Type B pancreatic cell (in vitro differentiated cells): ENCODE measurements at regions not wholly inside any gene's neighbourhood (a gene's known extent, or its start where the extent isn't known, plus 50 kb on each side); places are given as distances from the start of the nearest gene placed in this dataset.

Experiments
- DNase-seq: peaks from one replicate; pipeline ENCODE4 v3.0.0; 2021; ENCODE audit warnings: mixed read lengths; ENCODE audit not compliant: unreplicated experiment; ENCODE audit errors: extremely low spot score
- H3K27ac Mint-ChIP-seq: 2 replicates; pipeline ENCODE4 v1.8.0; 2021; ENCODE audit warnings: mild to moderate bottlenecking, mixed read lengths
- H3K27me3 Mint-ChIP-seq: 2 replicates; pipeline ENCODE4 v1.8.0; 2021; ENCODE audit warnings: mixed read lengths
- H3K36me3 Mint-ChIP-seq: 2 replicates; pipeline ENCODE4 v1.8.0; 2021; ENCODE audit warnings: mixed read lengths
- H3K4me1 Mint-ChIP-seq: one replicate; pipeline ENCODE4 v1.8.0; 2021; ENCODE audit warnings: mixed read lengths; ENCODE audit not compliant: unreplicated experiment
- H3K4me3 Mint-ChIP-seq: 2 replicates; pipeline ENCODE4 v1.8.0; 2021; ENCODE audit warnings: mild to moderate bottlenecking, mixed read lengths
- H3K9me3 Mint-ChIP-seq: 2 replicates; pipeline ENCODE4 v1.8.0; 2021; ENCODE audit warnings: mixed read lengths
- TF ChIP-seq, protein P1 (sequence below): fragments of 200-600 bp; sonication (generic); conservative IDR thresholded peaks from 2 replicates; pipeline ENCODE4 v1.5.0; 2021; ENCODE audit warnings: antibody characterized with exemption, mild to moderate bottlenecking

DNA sequence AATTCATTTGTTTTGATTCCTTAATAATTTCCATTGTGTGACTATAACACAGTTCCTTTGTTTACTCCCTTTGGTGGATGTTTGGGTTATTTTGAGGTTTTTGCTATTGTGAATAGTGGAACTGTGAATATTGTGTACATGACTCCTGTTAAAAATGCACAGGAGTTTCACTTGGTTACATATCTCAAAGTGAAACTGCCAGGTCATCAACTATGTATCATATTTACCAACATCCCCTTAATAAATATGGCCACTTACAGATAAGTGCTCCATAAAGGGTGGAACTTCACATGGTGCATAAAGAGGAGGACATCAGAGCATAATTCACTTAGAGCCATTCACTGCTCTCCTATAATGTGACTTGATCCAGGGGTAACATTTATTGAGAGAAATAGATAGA is 328.9 kb downstream of the SEC23A start:
- H3K4me1 Mint-ChIP-seq = no peaks in the 10 kb centered on the region
- H3K9me3 Mint-ChIP-seq = no peaks in the 10 kb centered on the region
- TF ChIP-seq, protein P1, sequence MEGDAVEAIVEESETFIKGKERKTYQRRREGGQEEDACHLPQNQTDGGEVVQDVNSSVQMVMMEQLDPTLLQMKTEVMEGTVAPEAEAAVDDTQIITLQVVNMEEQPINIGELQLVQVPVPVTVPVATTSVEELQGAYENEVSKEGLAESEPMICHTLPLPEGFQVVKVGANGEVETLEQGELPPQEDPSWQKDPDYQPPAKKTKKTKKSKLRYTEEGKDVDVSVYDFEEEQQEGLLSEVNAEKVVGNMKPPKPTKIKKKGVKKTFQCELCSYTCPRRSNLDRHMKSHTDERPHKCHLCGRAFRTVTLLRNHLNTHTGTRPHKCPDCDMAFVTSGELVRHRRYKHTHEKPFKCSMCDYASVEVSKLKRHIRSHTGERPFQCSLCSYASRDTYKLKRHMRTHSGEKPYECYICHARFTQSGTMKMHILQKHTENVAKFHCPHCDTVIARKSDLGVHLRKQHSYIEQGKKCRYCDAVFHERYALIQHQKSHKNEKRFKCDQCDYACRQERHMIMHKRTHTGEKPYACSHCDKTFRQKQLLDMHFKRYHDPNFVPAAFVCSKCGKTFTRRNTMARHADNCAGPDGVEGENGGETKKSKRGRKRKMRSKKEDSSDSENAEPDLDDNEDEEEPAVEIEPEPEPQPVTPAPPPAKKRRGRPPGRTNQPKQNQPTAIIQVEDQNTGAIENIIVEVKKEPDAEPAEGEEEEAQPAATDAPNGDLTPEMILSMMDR = no peak
- H3K4me3 Mint-ChIP-seq = no peak overlapping the region
- no peak overlapping the region for H3K27ac Mint-ChIP-seq
- no peak for DNase-seq
- H3K36me3 Mint-ChIP-seq = no peaks in the 10 kb centered on the region
- no peaks in the 10 kb centered on the region for H3K27me3 Mint-ChIP-seq

DNA sequence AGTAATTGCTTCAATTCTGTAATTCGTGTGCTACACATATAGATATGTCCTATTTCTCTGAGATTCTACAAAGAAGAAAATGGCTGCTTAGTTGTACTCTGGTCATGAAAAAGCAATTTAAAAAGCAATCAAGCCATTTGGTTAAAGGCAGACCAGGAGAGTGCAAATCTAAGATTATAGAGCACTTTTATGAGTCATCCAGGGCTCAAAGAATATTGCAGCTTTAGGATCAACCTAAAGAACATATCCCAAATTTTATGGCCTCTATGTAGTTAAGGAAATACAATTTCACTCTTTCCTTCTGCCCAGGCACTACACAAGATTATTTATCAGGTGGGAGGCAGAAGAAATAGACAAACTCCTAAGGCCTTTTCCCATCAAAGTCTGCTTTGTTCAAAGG is 332.8 kb downstream of the SEC23A start:
- no peak overlapping the region for H3K27ac Mint-ChIP-seq
- no peak for DNase-seq
- no peaks in the 10 kb centered on the region for H3K36me3 Mint-ChIP-seq
- TF ChIP-seq, protein P1 = no peak
- H3K27me3 Mint-ChIP-seq = no peaks in the 10 kb centered on the region
- H3K4me3 Mint-ChIP-seq = no peak overlapping the region
- H3K9me3 Mint-ChIP-seq = peaks cover 3% of the 10 kb centered on the region
- H3K4me1 Mint-ChIP-seq = no peaks in the 10 kb centered on the region

DNA sequence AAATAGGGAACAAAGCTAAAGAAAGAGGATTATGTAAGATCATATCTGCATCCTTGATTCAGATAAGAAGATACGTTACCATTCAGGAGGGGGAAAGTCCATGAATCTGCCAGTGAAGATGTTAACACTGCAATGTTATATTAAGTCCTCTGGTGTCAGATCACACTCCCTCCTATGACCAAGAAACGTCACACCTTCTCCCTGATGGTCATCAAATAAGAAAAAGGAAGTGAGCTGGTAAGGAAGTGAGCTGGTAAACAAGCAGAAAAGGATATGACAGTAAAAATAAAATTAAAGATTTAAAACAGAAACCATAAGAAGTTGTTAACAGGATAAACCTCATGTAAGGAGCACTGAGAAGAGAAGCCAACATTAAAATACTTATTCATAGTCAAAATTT is 340.2 kb downstream of the SEC23A start:
- DNase-seq = no peak
- H3K4me1 Mint-ChIP-seq = no peaks in the 10 kb centered on the region
- H3K9me3 Mint-ChIP-seq = peaks cover 5% of the 10 kb centered on the region
- no peak overlapping the region for H3K27ac Mint-ChIP-seq
- no peaks in the 10 kb centered on the region for H3K36me3 Mint-ChIP-seq
- H3K4me3 Mint-ChIP-seq = no peak overlapping the region
- no peaks in the 10 kb centered on the region for H3K27me3 Mint-ChIP-seq
- TF ChIP-seq, protein P1 = no peak

DNA sequence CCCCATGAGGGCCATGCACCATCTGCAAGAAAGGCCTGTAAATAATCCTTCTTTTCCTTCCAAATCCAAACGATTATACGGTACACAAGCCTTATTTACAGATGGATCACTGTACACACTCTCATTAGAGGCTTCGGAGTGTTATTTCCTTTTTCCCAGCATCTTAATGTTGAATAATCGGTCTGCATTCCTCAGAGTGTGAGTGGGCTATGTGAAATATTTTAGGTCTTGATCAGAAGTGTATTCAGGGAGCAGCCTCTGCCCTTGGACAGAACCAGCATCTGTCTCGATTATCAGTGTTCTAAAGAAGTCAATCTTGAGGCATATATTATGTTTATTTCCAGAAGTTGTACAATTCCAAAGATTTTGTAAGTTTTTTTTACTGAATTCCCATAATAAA is 340.6 kb downstream of the SEC23A start:
- TF ChIP-seq, protein P1 = no peak
- no peaks in the 10 kb centered on the region for H3K4me1 Mint-ChIP-seq
- H3K36me3 Mint-ChIP-seq = no peaks in the 10 kb centered on the region
- no peak overlapping the region for H3K27ac Mint-ChIP-seq
- H3K9me3 Mint-ChIP-seq = peaks cover 5% of the 10 kb centered on the region
- no peaks in the 10 kb centered on the region for H3K27me3 Mint-ChIP-seq
- DNase-seq = no peak
- H3K4me3 Mint-ChIP-seq = no peak overlapping the region

DNA sequence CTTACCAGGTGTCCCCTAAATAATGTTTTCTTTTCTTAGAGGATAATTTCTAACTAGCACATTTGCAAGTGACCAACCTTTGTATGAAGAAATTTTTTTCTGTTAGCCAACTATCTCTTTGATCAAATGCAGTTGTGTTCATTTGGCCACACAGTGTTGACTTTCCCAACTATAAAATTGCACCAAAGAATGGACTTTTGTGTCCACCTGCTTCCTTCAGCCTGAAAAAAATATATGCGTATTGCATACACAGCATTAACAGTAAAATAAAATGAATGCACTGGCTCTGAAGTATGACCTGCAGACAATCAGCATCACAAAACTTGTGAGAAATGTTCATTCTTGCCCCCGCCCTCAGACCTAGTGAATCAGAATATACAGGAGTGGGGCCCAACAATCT is 342.0 kb downstream of the SEC23A start:
- no peak overlapping the region for H3K4me3 Mint-ChIP-seq
- no peak overlapping the region for H3K27ac Mint-ChIP-seq
- H3K27me3 Mint-ChIP-seq = no peaks in the 10 kb centered on the region
- TF ChIP-seq, protein P1 = no peak
- H3K36me3 Mint-ChIP-seq = no peaks in the 10 kb centered on the region
- DNase-seq = no peak
- H3K4me1 Mint-ChIP-seq = no peaks in the 10 kb centered on the region
- H3K9me3 Mint-ChIP-seq = peaks cover 5% of the 10 kb centered on the region

DNA sequence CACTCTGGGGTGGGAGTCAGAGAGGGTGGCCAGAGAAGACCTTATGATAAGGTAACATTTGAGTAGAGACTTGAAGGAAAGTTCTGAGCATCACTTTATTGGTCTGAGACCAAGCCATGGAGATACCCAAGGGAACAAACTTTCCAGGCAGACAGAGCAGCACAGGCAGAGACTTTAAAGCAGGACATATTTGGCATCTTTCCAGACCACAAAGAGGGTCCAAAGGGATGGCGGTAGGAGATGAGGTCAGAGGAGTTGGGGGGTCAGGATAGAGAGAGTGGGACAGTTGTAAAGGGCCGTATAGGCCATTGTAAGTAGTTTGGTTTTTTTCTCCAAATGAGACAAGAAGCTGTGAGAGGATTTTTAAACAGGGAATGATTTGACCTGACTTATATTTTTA is 344.4 kb downstream of the SEC23A start:
- Mint-ChIP-seq H3K27me3 (no peaks in the 10 kb centered on the region), H3K36me3 (no peaks in the 10 kb centered on the region), H3K4me3 (no peak overlapping the region), H3K9me3 (no peaks in the 10 kb centered on the region), H3K4me1 (no peaks in the 10 kb centered on the region), H3K27ac (no peak overlapping the region)
- no peak for DNase-seq
- TF ChIP-seq, protein P1 = no peak
